ENCODE measurements at regions not wholly inside any gene's neighbourhood (a gene's known extent, or its start where the extent isn't known, plus 50 kb on each side); places are given as distances from the start of the nearest gene placed in this dataset.
A peak's percentile ranks its signal among the peaks of the same experiment; 100 is the strongest.

GRCh38 chr17:77572065-77572601 is 386.4 kb upstream of the TNRC6C start:
- H3K27ac ChIP-seq (ENCODE audit: low read depth, low read length) = no peak overlapping the region
- H3K27me3 ChIP-seq (ENCODE audit: control insufficient read depth in 5 of 5, insufficient read depth in 4 of 5, low read length in 5 of 5) = peaks cover 13 to 32% (median 23%) of the 10 kb centered on the region in 5 donors
- no peak overlapping the region for H3K9ac ChIP-seq (ENCODE audit: low read length in 5 of 5)
- H3K36me3 ChIP-seq (ENCODE audit: control insufficient read depth in 5 of 5, insufficient read depth in 5 of 5, low read length in 5 of 5) = no peaks in the 10 kb centered on the region
- H3K4me1 ChIP-seq (ENCODE audit: control insufficient read depth in 5 of 5, insufficient read depth in 5 of 5, low read length in 5 of 5) = peaks cover 0 to 11% (median 8%) of the 10 kb centered on the region in 5 donors
- no peaks in the 10 kb centered on the region for H3K9me3 ChIP-seq (ENCODE audit: control insufficient read depth in 5 of 5, low read length in 5 of 5)
- H3K4me3 ChIP-seq (ENCODE audit: low read depth in 1 of 5, low read length in 5 of 5) = peak overlapping the region in 1 of 5 donors; percentile 31

DNA sequence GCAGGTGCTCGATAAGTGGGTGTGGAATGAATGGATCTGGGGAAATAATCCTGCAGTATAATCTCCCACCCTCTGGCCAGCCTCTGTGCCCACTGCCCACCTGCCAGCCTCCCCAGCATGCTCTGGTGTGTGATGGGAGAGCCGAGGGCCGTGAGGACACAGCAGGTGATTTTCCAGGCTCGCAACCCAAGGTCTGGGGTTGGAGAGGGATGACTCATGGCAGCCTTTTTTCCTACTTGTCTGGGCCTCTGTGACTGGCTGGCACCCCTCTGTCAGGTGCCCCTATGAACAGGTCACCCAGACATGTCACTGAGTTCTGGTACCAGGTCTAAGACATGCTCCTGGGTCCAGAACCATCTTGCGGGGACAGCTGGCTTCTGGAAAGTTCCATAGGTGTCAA is 385.7 kb upstream of the TNRC6C start:
- H3K4me3 ChIP-seq (ENCODE audit: low read depth in 1 of 5, low read length in 5 of 5) = no peak overlapping the region
- H3K4me1 ChIP-seq (ENCODE audit: control insufficient read depth in 5 of 5, insufficient read depth in 5 of 5, low read length in 5 of 5) = peaks cover 0 to 11% (median 8%) of the 10 kb centered on the region in 5 donors
- H3K36me3 ChIP-seq (ENCODE audit: control insufficient read depth in 5 of 5, insufficient read depth in 5 of 5, low read length in 5 of 5) = no peaks in the 10 kb centered on the region
- H3K27me3 ChIP-seq (ENCODE audit: control insufficient read depth in 5 of 5, insufficient read depth in 4 of 5, low read length in 5 of 5) = peaks cover 13 to 32% (median 23%) of the 10 kb centered on the region in 5 donors
- no peaks in the 10 kb centered on the region for H3K9me3 ChIP-seq (ENCODE audit: control insufficient read depth in 5 of 5, low read length in 5 of 5)
- no peak overlapping the region for H3K27ac ChIP-seq (ENCODE audit: low read depth, low read length)
- no peak overlapping the region for H3K9ac ChIP-seq (ENCODE audit: low read length in 5 of 5)

DNA sequence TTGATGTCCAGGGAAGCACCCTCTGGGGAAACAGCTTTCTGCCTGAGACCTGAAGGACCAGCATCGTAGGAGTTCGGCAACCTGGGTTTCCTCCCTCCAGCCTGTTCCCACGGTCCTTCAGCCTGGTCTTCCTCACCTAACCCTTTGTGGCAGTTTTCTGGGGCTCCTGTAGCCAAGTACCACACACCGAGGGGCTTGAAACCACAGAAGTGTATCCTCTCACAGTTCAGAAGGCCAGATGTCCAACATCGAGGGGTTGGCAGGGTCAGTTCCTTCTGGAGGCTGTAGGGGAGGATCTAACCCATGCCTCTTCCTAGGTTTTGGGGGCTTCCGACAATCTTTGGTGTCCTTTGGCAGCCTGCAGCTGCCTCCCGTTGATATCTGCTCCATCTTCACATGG is 381.0 kb upstream of the TNRC6C start:
- peaks cover 0 to 7% (median 0%) of the 10 kb centered on the region in 5 donors for H3K4me1 ChIP-seq (ENCODE audit: control insufficient read depth in 5 of 5, insufficient read depth in 5 of 5, low read length in 5 of 5)
- H3K27me3 ChIP-seq (ENCODE audit: control insufficient read depth in 5 of 5, insufficient read depth in 4 of 5, low read length in 5 of 5) = peaks cover under 1 to 8% (median 3%) of the 10 kb centered on the region in 5 donors
- no peaks in the 10 kb centered on the region for H3K36me3 ChIP-seq (ENCODE audit: control insufficient read depth in 5 of 5, insufficient read depth in 5 of 5, low read length in 5 of 5)
- no peak overlapping the region for H3K4me3 ChIP-seq (ENCODE audit: low read depth in 1 of 5, low read length in 5 of 5)
- no peak overlapping the region for H3K27ac ChIP-seq (ENCODE audit: low read depth, low read length)
- peaks cover 0 to 11% (median 6%) of the 10 kb centered on the region in 5 donors for H3K9me3 ChIP-seq (ENCODE audit: control insufficient read depth in 5 of 5, low read length in 5 of 5)
- H3K9ac ChIP-seq (ENCODE audit: low read length in 5 of 5) = no peak overlapping the region

- H3K4me1 ChIP-seq (ENCODE audit: control insufficient read depth in 5 of 5, insufficient read depth in 5 of 5, low read length in 5 of 5) = peaks cover 0 to 7% (median 0%) of the 10 kb centered on the region in 5 donors
- H3K27ac ChIP-seq (ENCODE audit: low read depth, low read length) = no peak overlapping the region
- H3K27me3 ChIP-seq (ENCODE audit: control insufficient read depth in 5 of 5, insufficient read depth in 4 of 5, low read length in 5 of 5) = no peaks in the 10 kb centered on the region
- H3K9me3 ChIP-seq (ENCODE audit: control insufficient read depth in 5 of 5, low read length in 5 of 5) = peaks cover 0 to 11% (median 6%) of the 10 kb centered on the region in 5 donors
- H3K36me3 ChIP-seq (ENCODE audit: control insufficient read depth in 5 of 5, insufficient read depth in 5 of 5, low read length in 5 of 5) = no peaks in the 10 kb centered on the region
- H3K9ac ChIP-seq (ENCODE audit: low read length in 5 of 5) = no peak overlapping the region
- no peak overlapping the region for H3K4me3 ChIP-seq (ENCODE audit: low read depth in 1 of 5, low read length in 5 of 5)
Measured at GRCh38 chr17:77579131-77579530, 379.4 kb upstream of the TNRC6C start.

- no peak overlapping the region for H3K4me3 ChIP-seq (ENCODE audit: low read depth in 1 of 5, low read length in 5 of 5)
Measured at GRCh38 chr17:77579682-77580081, 378.8 kb upstream of the TNRC6C start.

DNA sequence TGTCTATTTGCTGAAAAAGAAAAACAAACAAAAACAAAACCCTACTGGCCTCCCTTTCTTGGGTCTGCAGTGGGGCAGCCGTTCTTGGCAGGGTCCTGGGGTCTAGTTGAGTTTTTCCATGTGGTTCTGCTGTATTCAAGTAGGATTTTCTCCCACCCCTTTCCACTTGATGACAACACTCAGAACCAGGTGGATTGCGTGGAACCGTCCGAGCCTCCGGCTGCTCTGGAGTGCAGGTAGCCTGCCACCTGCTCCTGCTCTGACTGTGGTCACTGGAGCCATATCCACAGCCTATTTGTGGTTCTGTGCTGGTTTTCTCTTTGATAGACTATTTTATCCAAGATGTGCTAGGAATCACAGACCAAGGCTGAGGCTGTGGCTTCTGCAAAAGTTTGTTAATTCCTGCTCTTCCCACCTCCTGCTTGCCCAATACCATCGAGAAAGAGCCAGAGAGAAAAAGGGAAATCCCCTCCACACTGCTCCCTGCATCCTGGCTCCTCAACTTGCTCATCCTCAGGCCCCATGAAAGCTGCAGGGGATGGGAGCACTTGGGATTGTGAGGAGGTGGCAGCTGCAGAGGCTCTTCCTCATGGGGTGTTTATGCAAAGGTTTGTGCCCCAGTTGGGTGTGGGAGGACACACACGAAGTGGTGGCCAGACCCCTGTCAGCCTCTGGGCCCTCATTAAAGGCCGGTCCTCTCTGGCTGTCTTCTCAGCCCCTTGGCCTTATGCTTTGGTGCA is 377.8 kb upstream of the TNRC6C start:
- Histone ChIP-seq H3K27me3 (ENCODE audit: control insufficient read depth in 5 of 5, insufficient read depth in 4 of 5, low read length in 5 of 5) (no peaks in the 10 kb centered on the region), H3K36me3 (ENCODE audit: control insufficient read depth in 5 of 5, insufficient read depth in 5 of 5, low read length in 5 of 5) (no peaks in the 10 kb centered on the region), H3K27ac (ENCODE audit: low read depth, low read length) (no peak overlapping the region), H3K4me1 (ENCODE audit: control insufficient read depth in 5 of 5, insufficient read depth in 5 of 5, low read length in 5 of 5) (peaks cover 0 to 7% (median 0%) of the 10 kb centered on the region in 5 donors), H3K9me3 (ENCODE audit: control insufficient read depth in 5 of 5, low read length in 5 of 5) (peaks cover 0 to 11% (median 6%) of the 10 kb centered on the region in 5 donors), H3K9ac (ENCODE audit: low read length in 5 of 5) (no peak overlapping the region), H3K4me3 (ENCODE audit: low read depth in 1 of 5, low read length in 5 of 5) (no peak overlapping the region)

More at GRCh38 chr17:77579682-77580081, 378.8 kb upstream of the TNRC6C start:
- Histone ChIP-seq H3K27me3 (ENCODE audit: control insufficient read depth in 5 of 5, insufficient read depth in 4 of 5, low read length in 5 of 5) (no peaks in the 10 kb centered on the region), H3K4me1 (ENCODE audit: control insufficient read depth in 5 of 5, insufficient read depth in 5 of 5, low read length in 5 of 5) (peaks cover 0 to 7% (median 0%) of the 10 kb centered on the region in 5 donors), H3K27ac (ENCODE audit: low read depth, low read length) (no peak overlapping the region), H3K36me3 (ENCODE audit: control insufficient read depth in 5 of 5, insufficient read depth in 5 of 5, low read length in 5 of 5) (no peaks in the 10 kb centered on the region), H3K9me3 (ENCODE audit: control insufficient read depth in 5 of 5, low read length in 5 of 5) (peaks cover 0 to 11% (median 6%) of the 10 kb centered on the region in 5 donors), H3K9ac (ENCODE audit: low read length in 5 of 5) (no peak overlapping the region)

- Histone ChIP-seq H3K4me1 (ENCODE audit: control insufficient read depth in 5 of 5, insufficient read depth in 5 of 5, low read length in 5 of 5) (peaks cover 0 to 7% (median 0%) of the 10 kb centered on the region in 5 donors), H3K9ac (ENCODE audit: low read length in 5 of 5) (no peak overlapping the region), H3K36me3 (ENCODE audit: control insufficient read depth in 5 of 5, insufficient read depth in 5 of 5, low read length in 5 of 5) (no peaks in the 10 kb centered on the region), H3K27ac (ENCODE audit: low read depth, low read length) (no peak overlapping the region), H3K4me3 (ENCODE audit: low read depth in 1 of 5, low read length in 5 of 5) (no peak overlapping the region), H3K27me3 (ENCODE audit: control insufficient read depth in 5 of 5, insufficient read depth in 4 of 5, low read length in 5 of 5) (no peaks in the 10 kb centered on the region), H3K9me3 (ENCODE audit: control insufficient read depth in 5 of 5, low read length in 5 of 5) (peaks cover 0 to 11% (median 6%) of the 10 kb centered on the region in 5 donors)
Measured at GRCh38 chr17:77581480-77581879, 377.0 kb upstream of the TNRC6C start.

DNA sequence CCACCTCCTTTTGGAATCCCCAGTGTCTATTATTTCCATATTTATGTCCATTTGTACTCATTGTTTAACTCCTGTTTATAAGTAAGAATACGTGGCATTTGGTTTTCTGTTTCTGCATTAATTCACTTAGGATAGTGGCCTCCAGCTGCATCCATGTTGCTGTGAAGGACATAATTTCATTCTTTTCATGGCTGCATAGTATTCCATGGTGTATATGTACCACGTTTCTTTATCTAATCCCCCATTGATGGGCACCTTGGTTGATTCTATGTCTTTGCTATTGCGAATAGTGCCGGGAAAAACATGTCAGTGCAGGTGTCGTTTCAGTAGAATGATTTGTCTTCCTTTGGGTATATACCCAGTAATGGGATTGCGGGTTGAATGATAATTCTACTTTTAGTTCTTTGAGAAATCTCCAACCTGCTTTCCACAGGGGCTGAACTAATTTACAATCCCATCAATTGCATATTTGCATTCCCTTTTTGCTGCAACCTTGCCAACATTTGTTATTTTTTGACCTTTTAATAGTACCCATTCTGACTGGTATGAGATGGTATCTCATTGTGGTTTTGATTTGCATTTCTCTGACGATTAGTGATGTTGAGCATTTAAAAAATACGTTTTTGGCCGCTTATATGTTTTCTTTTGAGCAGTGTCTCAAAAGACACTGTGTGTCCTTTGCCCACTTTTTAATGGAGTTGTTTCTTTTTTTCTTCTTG is 373.2 kb upstream of the TNRC6C start:
- H3K9ac ChIP-seq (ENCODE audit: low read length in 5 of 5) = no peak overlapping the region
- H3K4me1 ChIP-seq (ENCODE audit: control insufficient read depth in 5 of 5, insufficient read depth in 5 of 5, low read length in 5 of 5) = no peaks in the 10 kb centered on the region
- peaks cover 0 to 15% (median 6%) of the 10 kb centered on the region in 5 donors for H3K9me3 ChIP-seq (ENCODE audit: control insufficient read depth in 5 of 5, low read length in 5 of 5)
- H3K4me3 ChIP-seq (ENCODE audit: low read depth in 1 of 5, low read length in 5 of 5) = no peak overlapping the region
- no peaks in the 10 kb centered on the region for H3K36me3 ChIP-seq (ENCODE audit: control insufficient read depth in 5 of 5, insufficient read depth in 5 of 5, low read length in 5 of 5)
- no peaks in the 10 kb centered on the region for H3K27me3 ChIP-seq (ENCODE audit: control insufficient read depth in 5 of 5, insufficient read depth in 4 of 5, low read length in 5 of 5)
- H3K27ac ChIP-seq (ENCODE audit: low read depth, low read length) = no peak overlapping the region

DNA sequence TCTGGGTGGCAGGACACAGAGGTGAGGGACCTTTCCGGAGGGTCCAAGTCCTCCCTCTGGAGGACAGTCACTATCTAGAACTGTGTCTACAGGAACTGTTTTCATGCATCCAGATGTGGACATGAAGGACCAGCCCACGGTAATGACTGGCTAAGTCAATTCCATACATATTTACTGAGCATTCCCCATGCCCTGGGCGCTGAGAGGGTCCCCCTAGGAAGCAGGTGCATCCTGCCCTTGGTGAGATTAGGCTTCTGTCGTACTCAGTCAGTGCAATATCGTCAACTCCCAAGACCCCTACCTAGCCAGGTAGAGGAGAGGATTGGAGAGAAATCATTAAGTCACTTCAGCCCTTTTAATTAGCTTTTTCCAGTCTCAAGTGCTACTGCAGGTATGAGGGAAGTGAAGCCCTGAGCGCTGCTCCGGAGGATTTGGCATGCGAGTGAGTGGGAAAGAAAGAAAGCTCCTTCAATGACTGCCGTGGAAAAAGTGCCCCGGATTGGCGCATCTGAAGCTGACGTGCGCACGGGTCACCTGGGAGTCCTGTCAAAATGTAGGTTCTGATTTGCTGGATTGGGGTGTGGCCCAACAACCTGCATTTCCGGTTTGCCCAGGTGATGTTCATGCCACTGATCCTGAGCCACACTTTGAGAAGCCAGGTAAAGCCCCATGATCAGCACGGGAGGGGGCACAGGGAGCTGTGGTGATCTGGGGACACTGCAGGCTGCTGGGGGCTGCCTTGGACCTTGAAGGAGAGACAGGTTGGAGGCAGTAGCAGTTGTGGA is 367.4 kb upstream of the TNRC6C start:
- peaks cover 0 to 8% (median 4%) of the 10 kb centered on the region in 5 donors for H3K27me3 ChIP-seq (ENCODE audit: control insufficient read depth in 5 of 5, insufficient read depth in 4 of 5, low read length in 5 of 5)
- no peaks in the 10 kb centered on the region for H3K36me3 ChIP-seq (ENCODE audit: control insufficient read depth in 5 of 5, insufficient read depth in 5 of 5, low read length in 5 of 5)
- H3K4me3 ChIP-seq (ENCODE audit: low read depth in 1 of 5, low read length in 5 of 5) = no peak overlapping the region
- H3K9ac ChIP-seq (ENCODE audit: low read length in 5 of 5) = no peak overlapping the region
- H3K27ac ChIP-seq (ENCODE audit: low read depth, low read length) = no peak overlapping the region
- H3K4me1 ChIP-seq (ENCODE audit: control insufficient read depth in 5 of 5, insufficient read depth in 5 of 5, low read length in 5 of 5) = no peaks in the 10 kb centered on the region
- H3K9me3 ChIP-seq (ENCODE audit: control insufficient read depth in 5 of 5, low read length in 5 of 5) = peaks cover 0 to 8% (median 0%) of the 10 kb centered on the region in 5 donors
